ENCODE measurements at regions not wholly inside any gene's neighbourhood (a gene's known extent, or its start where the extent isn't known, plus 50 kb on each side); places are given as distances from the start of the nearest gene placed in this dataset.

GRCh38 chr18:34600874-34601656, 109.0 kb upstream of the DTNA start:
- no peak for DNase-seq

- no peak for DNase-seq
Measured at GRCh38 chr18:34604591-34604990, 105.5 kb upstream of the DTNA start.

- DNase-seq: no peak
Measured at GRCh38 chr18:34606851-34607250, 103.2 kb upstream of the DTNA start.

- no peak for DNase-seq
Measured at GRCh38 chr18:34608064-34608463, 102.0 kb upstream of the DTNA start.

GRCh38 chr18:34609986-34610648, 100.0 kb upstream of the DTNA start:
- DNase-seq: no peak

- DNase-seq: no peak
Measured at GRCh38 chr18:34611904-34612303, 98.2 kb upstream of the DTNA start.

- no peak for DNase-seq
Measured at GRCh38 chr18:34620258-34620861, 89.7 kb upstream of the DTNA start.

- DNase-seq: no peak
Measured at GRCh38 chr18:34623557-34623956, 86.5 kb upstream of the DTNA start.

- no peak for DNase-seq
Measured at GRCh38 chr18:34624551-34624950, 85.5 kb upstream of the DTNA start.

GRCh38 chr18:34626404-34627136, 83.5 kb upstream of the DTNA start:
- DNase-seq: no peak

- DNase-seq: no peak
Measured at GRCh38 chr18:34627137-34627920, 82.8 kb upstream of the DTNA start.

- DNase-seq: no peak
Measured at GRCh38 chr18:34631093-34631966, 78.8 kb upstream of the DTNA start.

GRCh38 chr18:34632321-34632720, 77.8 kb upstream of the DTNA start:
- no peak for DNase-seq

- no peak for DNase-seq
Measured at GRCh38 chr18:34633368-34633767, 76.7 kb upstream of the DTNA start.

GRCh38 chr18:34637094-34637801, 72.8 kb upstream of the DTNA start:
- no peak for DNase-seq

GRCh38 chr18:34639687-34640086, 70.4 kb upstream of the DTNA start:
- no peak for DNase-seq

GRCh38 chr18:34640276-34640675, 69.8 kb upstream of the DTNA start:
- DNase-seq: no peak

- no peak for DNase-seq
Measured at GRCh38 chr18:34643989-34644388, 66.1 kb upstream of the DTNA start.

GRCh38 chr18:34647251-34647650, 62.8 kb upstream of the DTNA start:
- no peak for DNase-seq

GRCh38 chr18:34648269-34648985, 61.7 kb upstream of the DTNA start:
- no peak for DNase-seq
